ENCODE measurements at regions not wholly inside any gene's neighbourhood (a gene's known extent, or its start where the extent isn't known, plus 50 kb on each side); places are given as distances from the start of the nearest gene placed in this dataset.
"Not testable (repeated sequence)": the region's sequence is repeated elsewhere in the genome, so short reads cannot be mapped to it uniquely, and the experiment has no call there.

DNA sequence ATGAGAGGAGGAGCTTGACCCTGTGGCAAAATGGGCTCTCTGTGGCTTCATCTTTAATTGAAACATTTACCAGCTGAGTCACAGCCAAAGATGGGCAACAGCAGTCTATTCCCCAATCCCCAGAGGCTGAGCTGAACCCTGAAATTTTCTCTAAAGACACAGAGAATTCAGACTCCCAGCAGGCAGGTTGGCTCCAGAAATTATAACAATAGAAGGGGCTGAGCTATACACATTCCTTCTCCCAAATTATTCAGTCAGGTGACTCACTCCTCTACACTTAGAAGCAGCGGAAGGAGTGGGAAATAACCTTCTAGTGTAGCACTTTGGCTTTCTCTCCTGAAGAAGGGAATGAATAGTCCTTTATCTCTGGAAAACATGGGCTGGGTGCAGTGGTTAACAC is 264.3 kb upstream of the ARHGEF26 start:
- Histone ChIP-seq H3K36me3 (ENCODE audit: insufficient read depth) (no peaks in the 10 kb centered on the region; the same call in 1 of the 2 replicates), H3K9ac (no peak overlapping the region), H3K4me1 (ENCODE audit: low read depth, poor library complexity, severe bottlenecking) (no peaks in the 10 kb centered on the region), H3K27me3 (ENCODE audit: insufficient read depth, low read depth) (no peaks in the 10 kb centered on the region), H3K79me2 (ENCODE audit: insufficient read depth, low read depth) (no peaks in the 10 kb centered on the region), H2AFZ (ENCODE audit: low read depth) (no peak overlapping the region), H3K4me2 (no peak overlapping the region), H3K4me3 (IDR thresholded peaks at IDR 0.05; ENCODE audit: insufficient read depth, low read depth, low read length) (no peak overlapping the region), H4K20me1 (ENCODE audit: insufficient read depth) (no peaks in the 10 kb centered on the region), H3K27ac (no peak overlapping the region)
- TF ChIP-seq CTCF (conservative IDR thresholded peaks at IDR 0.05; ENCODE audit: low read depth, low read length): no peak

- H3K4me2 ChIP-seq: no peak overlapping the region
- H3K4me3 ChIP-seq (IDR thresholded peaks at IDR 0.05; ENCODE audit: insufficient read depth, low read depth, low read length): no peak overlapping the region
- H2AFZ ChIP-seq (ENCODE audit: low read depth): no peak overlapping the region
- no peaks in the 10 kb centered on the region for H3K27me3 ChIP-seq (ENCODE audit: insufficient read depth, low read depth)
- no peak for TF ChIP-seq CTCF (conservative IDR thresholded peaks at IDR 0.05; ENCODE audit: low read depth, low read length)
- H3K27ac ChIP-seq: no peak overlapping the region
- no peak overlapping the region for H3K9ac ChIP-seq
- no peaks in the 10 kb centered on the region for H3K79me2 ChIP-seq (ENCODE audit: insufficient read depth, low read depth)
- no peaks in the 10 kb centered on the region; the same call in 1 of the 2 replicates for H3K36me3 ChIP-seq (ENCODE audit: insufficient read depth)
- H4K20me1 ChIP-seq (ENCODE audit: insufficient read depth): no peaks in the 10 kb centered on the region
- H3K4me1 ChIP-seq (ENCODE audit: low read depth, poor library complexity, severe bottlenecking): no peaks in the 10 kb centered on the region
These were observed 256.4 kb upstream of the ARHGEF26 start for GRCh38 chr3:153864793-153865192.

- no peak overlapping the region for H3K9ac ChIP-seq
- no peak overlapping the region for H3K4me2 ChIP-seq
- H3K4me1 ChIP-seq (ENCODE audit: low read depth, poor library complexity, severe bottlenecking): no peaks in the 10 kb centered on the region
- H3K36me3 ChIP-seq (ENCODE audit: insufficient read depth): no peaks in the 10 kb centered on the region
- no peak overlapping the region for H2AFZ ChIP-seq (ENCODE audit: low read depth)
- no peaks in the 10 kb centered on the region for H4K20me1 ChIP-seq (ENCODE audit: insufficient read depth)
- no peak overlapping the region for H3K27ac ChIP-seq
- no peaks in the 10 kb centered on the region for H3K79me2 ChIP-seq (ENCODE audit: insufficient read depth, low read depth)
- H3K27me3 ChIP-seq (ENCODE audit: insufficient read depth, low read depth): no peaks in the 10 kb centered on the region
- no peak for TF ChIP-seq CTCF (conservative IDR thresholded peaks at IDR 0.05; ENCODE audit: low read depth, low read length)
- H3K4me3 ChIP-seq (IDR thresholded peaks at IDR 0.05; ENCODE audit: insufficient read depth, low read depth, low read length): no peak overlapping the region
These were observed 254.3 kb upstream of the ARHGEF26 start for GRCh38 chr3:153866901-153867300.

DNA sequence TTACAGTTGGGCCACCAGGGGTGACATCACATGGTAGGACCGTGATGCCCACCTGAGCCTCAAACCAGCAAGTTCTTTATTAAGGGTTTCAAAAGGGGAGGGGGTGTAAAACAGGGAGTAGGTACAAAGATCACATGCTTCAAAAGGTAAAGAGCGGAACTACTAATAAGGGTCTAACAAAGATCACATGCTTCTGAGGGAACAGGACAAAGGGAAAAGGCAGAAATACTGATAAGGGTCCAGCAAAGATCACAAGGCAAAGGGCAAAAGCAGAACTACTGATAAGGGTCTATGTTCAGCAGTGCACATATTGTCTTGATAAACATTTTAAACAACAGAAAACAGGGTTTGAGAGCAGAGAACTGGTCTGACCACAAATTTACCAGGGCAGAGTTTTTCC is 246.8 kb upstream of the ARHGEF26 start:
- not testable (repeated sequence) for H3K36me3 ChIP-seq (ENCODE audit: insufficient read depth); H3K79me2 ChIP-seq (ENCODE audit: insufficient read depth, low read depth); H3K27me3 ChIP-seq (ENCODE audit: insufficient read depth, low read depth); H3K4me2 ChIP-seq; H3K4me3 ChIP-seq (IDR thresholded peaks at IDR 0.05; ENCODE audit: insufficient read depth, low read depth, low read length); H4K20me1 ChIP-seq (ENCODE audit: insufficient read depth); H3K4me1 ChIP-seq (ENCODE audit: low read depth, poor library complexity, severe bottlenecking); H2AFZ ChIP-seq (ENCODE audit: low read depth); H3K27ac ChIP-seq; H3K9ac ChIP-seq

GRCh38 chr3:153880493-153880892 is 240.7 kb upstream of the ARHGEF26 start:
- Histone ChIP-seq H3K27me3 (ENCODE audit: insufficient read depth, low read depth) (no peaks in the 10 kb centered on the region), H3K4me3 (IDR thresholded peaks at IDR 0.05; ENCODE audit: insufficient read depth, low read depth, low read length) (no peak overlapping the region), H3K4me1 (ENCODE audit: low read depth, poor library complexity, severe bottlenecking) (no peaks in the 10 kb centered on the region), H3K4me2 (no peak overlapping the region), H3K79me2 (ENCODE audit: insufficient read depth, low read depth) (no peaks in the 10 kb centered on the region), H2AFZ (ENCODE audit: low read depth) (no peak overlapping the region), H4K20me1 (ENCODE audit: insufficient read depth) (no peaks in the 10 kb centered on the region), H3K27ac (no peak overlapping the region), H3K9ac (no peak overlapping the region), H3K36me3 (ENCODE audit: insufficient read depth) (no peaks in the 10 kb centered on the region)
- no peak for TF ChIP-seq CTCF (conservative IDR thresholded peaks at IDR 0.05; ENCODE audit: low read depth, low read length)
